Amygdala (tissue), 56 donors: ENCODE measurements at regions not wholly inside any gene's neighbourhood (a gene's known extent, or its start where the extent isn't known, plus 50 kb on each side); places are given as distances from the start of the nearest gene placed in this dataset.

Source experiments
- DNase-seq, 56 donors: peaks; one replicate each; lab custom pipeline; 2025; lab: John Stamatoyannopoulos, UW

- DNase-seq: no peak
Observed at GRCh38 chr4:181484396-181484795, 758.8 kb upstream of the TENM3 start.

GRCh38 chr4:181488926-181489325 lies 754.3 kb upstream of the TENM3 start:
- DNase-seq: peak in 12 of 56 donors; percentile 6 to 69 (median 24)

GRCh38 chr4:181498148-181498547 lies 745.1 kb upstream of the TENM3 start:
- no peak for DNase-seq

- no peak for DNase-seq
Observed at GRCh38 chr4:181502611-181503010, 740.6 kb upstream of the TENM3 start.

GRCh38 chr4:181503687-181504390 lies 739.4 kb upstream of the TENM3 start:
- DNase-seq: no peak

- DNase-seq: no peak
Observed at GRCh38 chr4:181504924-181505323, 738.3 kb upstream of the TENM3 start.

GRCh38 chr4:181507180-181507835 lies 735.9 kb upstream of the TENM3 start:
- no peak for DNase-seq

- no peak for DNase-seq
Observed at GRCh38 chr4:181507938-181508337, 735.3 kb upstream of the TENM3 start.

- no peak for DNase-seq
Observed at GRCh38 chr4:181508601-181509000, 734.6 kb upstream of the TENM3 start.

- DNase-seq: no peak
Observed at GRCh38 chr4:181509073-181509472, 734.1 kb upstream of the TENM3 start.

GRCh38 chr4:181517491-181517890 lies 725.7 kb upstream of the TENM3 start:
- no peak for DNase-seq

- no peak for DNase-seq
Observed at GRCh38 chr4:181520790-181521189, 722.4 kb upstream of the TENM3 start.

GRCh38 chr4:181523973-181524372 lies 719.2 kb upstream of the TENM3 start:
- no peak for DNase-seq

- DNase-seq: no peak
Observed at GRCh38 chr4:181524499-181524898, 718.7 kb upstream of the TENM3 start.

- DNase-seq: peak in 4 of 56 donors; percentile 8 to 21 (median 14)
Observed at GRCh38 chr4:181525634-181526033, 717.6 kb upstream of the TENM3 start.

- DNase-seq: peak in 47 of 56 donors; percentile 0 to 75 (median 33)
Observed at GRCh38 chr4:181528570-181529184, 714.5 kb upstream of the TENM3 start.

GRCh38 chr4:181529537-181529936 lies 713.7 kb upstream of the TENM3 start:
- DNase-seq: no peak

- no peak for DNase-seq
Observed at GRCh38 chr4:181536196-181536746, 706.9 kb upstream of the TENM3 start.

GRCh38 chr4:181536811-181537434 lies 706.3 kb upstream of the TENM3 start:
- no peak for DNase-seq

- no peak for DNase-seq
Observed at GRCh38 chr4:181538431-181538830, 704.8 kb upstream of the TENM3 start.

- no peak for DNase-seq
Observed at GRCh38 chr4:181541396-181541795, 701.8 kb upstream of the TENM3 start.
